ENCODE measurements at regions not wholly inside any gene's neighbourhood (a gene's known extent, or its start where the extent isn't known, plus 50 kb on each side); places are given as distances from the start of the nearest gene placed in this dataset.

- TF ChIP-seq, protein P1, sequence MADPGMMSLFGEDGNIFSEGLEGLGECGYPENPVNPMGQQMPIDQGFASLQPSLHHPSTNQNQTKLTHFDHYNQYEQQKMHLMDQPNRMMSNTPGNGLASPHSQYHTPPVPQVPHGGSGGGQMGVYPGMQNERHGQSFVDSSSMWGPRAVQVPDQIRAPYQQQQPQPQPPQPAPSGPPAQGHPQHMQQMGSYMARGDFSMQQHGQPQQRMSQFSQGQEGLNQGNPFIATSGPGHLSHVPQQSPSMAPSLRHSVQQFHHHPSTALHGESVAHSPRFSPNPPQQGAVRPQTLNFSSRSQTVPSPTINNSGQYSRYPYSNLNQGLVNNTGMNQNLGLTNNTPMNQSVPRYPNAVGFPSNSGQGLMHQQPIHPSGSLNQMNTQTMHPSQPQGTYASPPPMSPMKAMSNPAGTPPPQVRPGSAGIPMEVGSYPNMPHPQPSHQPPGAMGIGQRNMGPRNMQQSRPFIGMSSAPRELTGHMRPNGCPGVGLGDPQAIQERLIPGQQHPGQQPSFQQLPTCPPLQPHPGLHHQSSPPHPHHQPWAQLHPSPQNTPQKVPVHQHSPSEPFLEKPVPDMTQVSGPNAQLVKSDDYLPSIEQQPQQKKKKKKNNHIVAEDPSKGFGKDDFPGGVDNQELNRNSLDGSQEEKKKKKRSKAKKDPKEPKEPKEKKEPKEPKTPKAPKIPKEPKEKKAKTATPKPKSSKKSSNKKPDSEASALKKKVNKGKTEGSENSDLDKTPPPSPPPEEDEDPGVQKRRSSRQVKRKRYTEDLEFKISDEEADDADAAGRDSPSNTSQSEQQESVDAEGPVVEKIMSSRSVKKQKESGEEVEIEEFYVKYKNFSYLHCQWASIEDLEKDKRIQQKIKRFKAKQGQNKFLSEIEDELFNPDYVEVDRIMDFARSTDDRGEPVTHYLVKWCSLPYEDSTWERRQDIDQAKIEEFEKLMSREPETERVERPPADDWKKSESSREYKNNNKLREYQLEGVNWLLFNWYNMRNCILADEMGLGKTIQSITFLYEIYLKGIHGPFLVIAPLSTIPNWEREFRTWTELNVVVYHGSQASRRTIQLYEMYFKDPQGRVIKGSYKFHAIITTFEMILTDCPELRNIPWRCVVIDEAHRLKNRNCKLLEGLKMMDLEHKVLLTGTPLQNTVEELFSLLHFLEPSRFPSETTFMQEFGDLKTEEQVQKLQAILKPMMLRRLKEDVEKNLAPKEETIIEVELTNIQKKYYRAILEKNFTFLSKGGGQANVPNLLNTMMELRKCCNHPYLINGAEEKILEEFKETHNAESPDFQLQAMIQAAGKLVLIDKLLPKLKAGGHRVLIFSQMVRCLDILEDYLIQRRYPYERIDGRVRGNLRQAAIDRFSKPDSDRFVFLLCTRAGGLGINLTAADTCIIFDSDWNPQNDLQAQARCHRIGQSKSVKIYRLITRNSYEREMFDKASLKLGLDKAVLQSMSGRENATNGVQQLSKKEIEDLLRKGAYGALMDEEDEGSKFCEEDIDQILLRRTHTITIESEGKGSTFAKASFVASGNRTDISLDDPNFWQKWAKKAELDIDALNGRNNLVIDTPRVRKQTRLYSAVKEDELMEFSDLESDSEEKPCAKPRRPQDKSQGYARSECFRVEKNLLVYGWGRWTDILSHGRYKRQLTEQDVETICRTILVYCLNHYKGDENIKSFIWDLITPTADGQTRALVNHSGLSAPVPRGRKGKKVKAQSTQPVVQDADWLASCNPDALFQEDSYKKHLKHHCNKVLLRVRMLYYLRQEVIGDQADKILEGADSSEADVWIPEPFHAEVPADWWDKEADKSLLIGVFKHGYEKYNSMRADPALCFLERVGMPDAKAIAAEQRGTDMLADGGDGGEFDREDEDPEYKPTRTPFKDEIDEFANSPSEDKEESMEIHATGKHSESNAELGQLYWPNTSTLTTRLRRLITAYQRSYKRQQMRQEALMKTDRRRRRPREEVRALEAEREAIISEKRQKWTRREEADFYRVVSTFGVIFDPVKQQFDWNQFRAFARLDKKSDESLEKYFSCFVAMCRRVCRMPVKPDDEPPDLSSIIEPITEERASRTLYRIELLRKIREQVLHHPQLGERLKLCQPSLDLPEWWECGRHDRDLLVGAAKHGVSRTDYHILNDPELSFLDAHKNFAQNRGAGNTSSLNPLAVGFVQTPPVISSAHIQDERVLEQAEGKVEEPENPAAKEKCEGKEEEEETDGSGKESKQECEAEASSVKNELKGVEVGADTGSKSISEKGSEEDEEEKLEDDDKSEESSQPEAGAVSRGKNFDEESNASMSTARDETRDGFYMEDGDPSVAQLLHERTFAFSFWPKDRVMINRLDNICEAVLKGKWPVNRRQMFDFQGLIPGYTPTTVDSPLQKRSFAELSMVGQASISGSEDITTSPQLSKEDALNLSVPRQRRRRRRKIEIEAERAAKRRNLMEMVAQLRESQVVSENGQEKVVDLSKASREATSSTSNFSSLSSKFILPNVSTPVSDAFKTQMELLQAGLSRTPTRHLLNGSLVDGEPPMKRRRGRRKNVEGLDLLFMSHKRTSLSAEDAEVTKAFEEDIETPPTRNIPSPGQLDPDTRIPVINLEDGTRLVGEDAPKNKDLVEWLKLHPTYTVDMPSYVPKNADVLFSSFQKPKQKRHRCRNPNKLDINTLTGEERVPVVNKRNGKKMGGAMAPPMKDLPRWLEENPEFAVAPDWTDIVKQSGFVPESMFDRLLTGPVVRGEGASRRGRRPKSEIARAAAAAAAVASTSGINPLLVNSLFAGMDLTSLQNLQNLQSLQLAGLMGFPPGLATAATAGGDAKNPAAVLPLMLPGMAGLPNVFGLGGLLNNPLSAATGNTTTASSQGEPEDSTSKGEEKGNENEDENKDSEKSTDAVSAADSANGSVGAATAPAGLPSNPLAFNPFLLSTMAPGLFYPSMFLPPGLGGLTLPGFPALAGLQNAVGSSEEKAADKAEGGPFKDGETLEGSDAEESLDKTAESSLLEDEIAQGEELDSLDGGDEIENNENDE (IDR thresholded peaks at IDR 0.05; ENCODE audit: insufficient replicate concordance, low read length): peak; percentile 66
- TF ChIP-seq TBP (IDR thresholded peaks at IDR 0.05; ENCODE audit: low read depth, low read length): no peak
- TF ChIP-seq CHD2 (IDR thresholded peaks at IDR 0.05; ENCODE audit: low read length): peak; percentile 73
- no peak for TF ChIP-seq CREB1 (IDR thresholded peaks at IDR 0.05)
- TF ChIP-seq SIRT6 (IDR thresholded peaks at IDR 0.05; ENCODE audit: low read length): no peak
- peak; percentile 25 to 43; a peak in 3 of 4 replicates for TF ChIP-seq RAD21 (IDR thresholded peaks at IDR 0.05 in 1 of 2, conservative IDR thresholded peaks at IDR 0.05 in 1 of 2; ENCODE audit: low read depth in 2 of 2, low read length in 2 of 2)
- TF ChIP-seq BRCA1 (IDR thresholded peaks at IDR 0.05; ENCODE audit: low read depth, low read length): no peak
- no peak for TF ChIP-seq NRF1 (IDR thresholded peaks at IDR 0.05; ENCODE audit: low read depth, low read length)
- no peak for TF ChIP-seq POU5F1 (IDR thresholded peaks at IDR 0.05; ENCODE audit: low read depth, low read length)
- TF ChIP-seq CTBP2 (IDR thresholded peaks at IDR 0.05; ENCODE audit: borderline replicate concordance, insufficient read depth, insufficient read length, low read length): no peak
- no peak for TF ChIP-seq ZNF274 (IDR thresholded peaks at IDR 0.05; ENCODE audit: borderline replicate concordance, extremely low read depth, low read length)
Measured at GRCh38 chr4:71857713-71858451, 74.0 kb upstream of the GC start (continued).
